H1 (cell line): ENCODE measurements at regions not wholly inside any gene's neighbourhood (a gene's known extent, or its start where the extent isn't known, plus 50 kb on each side); places are given as distances from the start of the nearest gene placed in this dataset.

Experiments
- BCL11A ChIP-seq, 2 experiments: IDR thresholded peaks; one replicate each; pipeline ENCODE4 v1.6.1; 2011; ENCODE audit warnings: low read depth in 2 of 2, low read length in 2 of 2, mild to moderate bottlenecking in 2 of 2
- BRCA1 ChIP-seq: IDR thresholded peaks from 2 replicates; pipeline ENCODE4 v1.6.1; 2012; ENCODE audit warnings: low read depth, low read length, improper control_type of control experiment
- RFX5 ChIP-seq: IDR thresholded peaks from 2 replicates; pipeline ENCODE4 v1.6.1; 2011; ENCODE audit warnings: low read depth, low read length, improper control_type of control experiment, borderline replicate concordance
- SIN3A ChIP-seq, 2 experiments: IDR thresholded peaks in 1 of 2; conservative IDR thresholded peaks in 1 of 2; 2 replicates each; pipeline ENCODE4 v1.6.1; 2011 to 2012; ENCODE audit warnings: low read length in 2 of 2, improper control_type of control experiment in 1 of 2, low read depth in 1 of 2, mild to moderate bottlenecking in 1 of 2

DNA sequence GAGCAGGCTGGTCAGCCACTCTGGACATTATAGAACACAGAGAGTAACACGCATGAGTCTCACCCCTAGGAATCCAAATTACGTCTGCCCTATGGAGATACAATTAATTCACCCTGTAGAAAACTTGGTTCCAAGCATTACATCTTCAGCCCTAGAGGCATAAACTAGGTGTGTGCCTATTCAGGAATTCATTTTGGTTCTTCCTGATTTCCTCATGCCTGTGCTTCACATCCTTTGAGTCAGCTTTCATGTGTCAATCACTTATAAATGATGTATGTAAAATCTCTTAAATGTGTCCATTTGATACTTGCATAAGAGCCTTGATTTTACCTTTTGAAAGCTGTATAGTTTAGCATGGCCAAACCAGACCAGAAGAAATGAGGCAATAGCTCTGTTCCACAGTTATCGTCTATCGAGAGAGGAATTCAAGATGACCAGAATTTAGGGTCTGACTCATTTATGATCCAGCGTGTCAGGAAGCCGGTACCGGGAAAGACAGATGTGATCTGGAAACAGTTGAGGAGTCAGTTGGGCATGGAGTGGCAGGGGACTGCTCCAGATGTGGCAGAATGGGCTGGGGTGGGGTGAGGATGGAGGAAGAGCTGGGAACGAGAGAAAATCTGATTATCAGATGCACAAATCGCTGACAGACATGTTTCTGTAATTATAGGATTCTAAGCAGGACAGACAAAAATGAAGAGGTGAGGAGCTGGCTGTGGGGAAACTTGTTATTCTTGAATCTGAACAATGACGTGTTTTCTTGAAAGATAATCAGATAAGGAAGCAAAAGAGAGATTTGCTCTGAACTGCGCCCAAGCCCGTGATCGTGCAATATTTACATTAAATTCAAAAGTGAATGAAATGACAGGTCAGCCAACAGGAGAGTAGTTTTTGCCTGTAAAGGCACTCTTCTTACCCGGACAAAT lies 76.7 kb downstream of the C16orf95 start (continued):
- no peak for TF ChIP-seq SIN3A (conservative IDR thresholded peaks at IDR 0.05 in 1 of 2, IDR thresholded peaks at IDR 0.05 in 1 of 2; ENCODE audit: low read depth in 1 of 2, low read length in 2 of 2)
- no peak for TF ChIP-seq RFX5
- no peak for TF ChIP-seq BCL11A (IDR thresholded peaks at IDR 0.05; ENCODE audit: low read depth in 2 of 2, low read length in 2 of 2)
- no peak for TF ChIP-seq BRCA1
